Uterus (tissue), 3 donors: ENCODE measurements at regions not wholly inside any gene's neighbourhood (a gene's known extent, or its start where the extent isn't known, plus 50 kb on each side); places are given as distances from the start of the nearest gene placed in this dataset.
"Not testable (repeated sequence)": the region's sequence is repeated elsewhere in the genome, so short reads cannot be mapped to it uniquely, and the experiment has no call there.

ENCODE experiments used
- DNase-seq, 2 donors: peaks; one replicate each; pipeline ENCODE4 v3.0.0-alpha.2; 2019 to 2020
- H3K27ac ChIP-seq, 2 donors: fragments of 200-600 bp; sonication (generic); 1 replicate in 1 of 2; 2 replicates in 1 of 2; pipeline ENCODE4 v1.5.1; 2016 to 2018
- H3K27me3 ChIP-seq, 2 donors: fragments of 200-600 bp; sonication (generic); one replicate each; pipeline ENCODE4 v1.5.1; 2018 to 2019; ENCODE audit warnings: control low read depth in 1 of 2
- H3K36me3 ChIP-seq, 2 donors: fragments of 200-600 bp; sonication (generic); one replicate each; pipeline ENCODE4 v1.5.1; 2019; ENCODE audit warnings: control low read depth in 1 of 2
- H3K4me1 ChIP-seq, 2 donors: fragments of 200-600 bp; sonication (generic); one replicate each; pipeline ENCODE4 v1.5.1; 2018 to 2019; ENCODE audit warnings: control low read depth in 1 of 2
- H3K4me3 ChIP-seq, 2 donors: fragments of 200-600 bp; sonication (generic); 1 replicate in 1 of 2; 2 replicates in 1 of 2; pipeline ENCODE4 v1.5.1; 2018 to 2019; ENCODE audit warnings: mild to moderate bottlenecking in 1 of 2
- H3K9me3 ChIP-seq, 2 donors: fragments of 200-600 bp; sonication (generic); one replicate each; pipeline ENCODE4 v1.5.1; 2019; ENCODE audit warnings: control low read depth in 1 of 2
- POLR2A ChIP-seq, 2 donors: fragments of 450-650 bp; IDR thresholded peaks; one replicate each; pipeline ENCODE4 v1.6.1; 2016; ENCODE audit warnings: antibody characterized with exemption in 2 of 2, mild to moderate bottlenecking in 1 of 2, moderate library complexity in 1 of 2
- intact Hi-C: fragments of 100-400 bp; cut with DNase I; formaldehyde crosslinking; loops from one replicate; pipeline ENCODE4 v1.15.1; 2023; ENCODE audit warnings: low total_unique reads
- TF ChIP-seq, protein P1 (sequence below), 4 experiments: fragments of 200-600 bp in 2 of 4; fragments of 450-650 bp in 2 of 4; sonication (generic) in 2 of 4; IDR thresholded peaks; one replicate each; pipeline ENCODE4 v1.5.1; 2016 to 2019; ENCODE audit warnings: antibody characterized with exemption in 4 of 4, mild to moderate bottlenecking in 2 of 4, moderate library complexity in 1 of 4
- donor health status: DM: yes; HTN: yes; CAD: no.

DNA sequence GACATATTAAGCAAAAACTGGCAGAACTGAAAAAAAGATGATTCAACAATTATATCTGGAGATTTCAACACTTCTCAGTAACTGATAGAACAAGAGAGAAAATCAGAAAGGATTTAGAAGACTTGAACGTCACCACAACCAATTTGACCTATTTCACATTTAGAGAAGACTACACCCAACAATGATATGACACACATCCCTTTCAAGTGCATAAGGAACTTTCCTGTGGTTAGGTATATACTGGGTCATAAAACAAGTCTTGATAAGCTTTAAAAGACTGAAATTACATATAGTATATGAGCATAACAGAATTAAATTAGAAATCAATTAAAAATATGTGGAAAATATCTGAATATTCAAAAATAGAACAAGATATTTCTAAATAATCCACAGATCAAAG lies 201.2 kb upstream of the HAND2 start:
- Histone ChIP-seq H3K27ac (no peak overlapping the region), H3K27me3 (no peaks in the 10 kb centered on the region), H3K36me3 (no peaks in the 10 kb centered on the region), H3K9me3 (no peaks in the 10 kb centered on the region), H3K4me3 (no peak overlapping the region), H3K4me1 (no peaks in the 10 kb centered on the region)
- DNase-seq = no peak
- intact Hi-C loops = no loop called here
- no peak for TF ChIP-seq POLR2A (IDR thresholded peaks at IDR 0.05)
- TF ChIP-seq, protein P1, sequence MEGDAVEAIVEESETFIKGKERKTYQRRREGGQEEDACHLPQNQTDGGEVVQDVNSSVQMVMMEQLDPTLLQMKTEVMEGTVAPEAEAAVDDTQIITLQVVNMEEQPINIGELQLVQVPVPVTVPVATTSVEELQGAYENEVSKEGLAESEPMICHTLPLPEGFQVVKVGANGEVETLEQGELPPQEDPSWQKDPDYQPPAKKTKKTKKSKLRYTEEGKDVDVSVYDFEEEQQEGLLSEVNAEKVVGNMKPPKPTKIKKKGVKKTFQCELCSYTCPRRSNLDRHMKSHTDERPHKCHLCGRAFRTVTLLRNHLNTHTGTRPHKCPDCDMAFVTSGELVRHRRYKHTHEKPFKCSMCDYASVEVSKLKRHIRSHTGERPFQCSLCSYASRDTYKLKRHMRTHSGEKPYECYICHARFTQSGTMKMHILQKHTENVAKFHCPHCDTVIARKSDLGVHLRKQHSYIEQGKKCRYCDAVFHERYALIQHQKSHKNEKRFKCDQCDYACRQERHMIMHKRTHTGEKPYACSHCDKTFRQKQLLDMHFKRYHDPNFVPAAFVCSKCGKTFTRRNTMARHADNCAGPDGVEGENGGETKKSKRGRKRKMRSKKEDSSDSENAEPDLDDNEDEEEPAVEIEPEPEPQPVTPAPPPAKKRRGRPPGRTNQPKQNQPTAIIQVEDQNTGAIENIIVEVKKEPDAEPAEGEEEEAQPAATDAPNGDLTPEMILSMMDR (IDR thresholded peaks at IDR 0.05) = no peak

DNA sequence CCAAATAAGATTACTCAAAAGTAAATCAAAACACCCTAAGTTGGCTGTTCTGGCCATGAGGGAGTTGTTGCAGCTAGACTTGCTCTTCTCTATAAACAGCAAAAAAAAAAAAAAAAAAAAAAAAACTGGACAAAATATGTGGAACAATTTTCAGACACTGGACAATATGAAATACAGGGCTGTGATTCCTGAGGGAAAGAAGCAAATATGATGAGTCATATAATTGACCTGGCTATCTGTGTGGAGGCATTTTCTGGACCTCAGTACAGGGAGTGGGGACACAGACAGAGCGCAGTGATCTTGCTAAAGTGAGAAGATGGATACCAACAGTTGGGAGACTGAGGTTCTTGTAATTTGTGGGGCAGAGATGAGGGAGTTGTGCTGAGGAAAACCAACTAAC lies 192.0 kb upstream of the HAND2 start:
- H3K27me3 ChIP-seq = no peaks in the 10 kb centered on the region
- H3K27ac ChIP-seq = no peak overlapping the region
- TF ChIP-seq, protein P1 (IDR thresholded peaks at IDR 0.05) = no peak
- intact Hi-C loops = no loop called here
- no peak for DNase-seq
- no peaks in the 10 kb centered on the region for H3K9me3 ChIP-seq
- no peaks in the 10 kb centered on the region for H3K4me1 ChIP-seq
- no peaks in the 10 kb centered on the region for H3K36me3 ChIP-seq
- H3K4me3 ChIP-seq = no peak overlapping the region

DNA sequence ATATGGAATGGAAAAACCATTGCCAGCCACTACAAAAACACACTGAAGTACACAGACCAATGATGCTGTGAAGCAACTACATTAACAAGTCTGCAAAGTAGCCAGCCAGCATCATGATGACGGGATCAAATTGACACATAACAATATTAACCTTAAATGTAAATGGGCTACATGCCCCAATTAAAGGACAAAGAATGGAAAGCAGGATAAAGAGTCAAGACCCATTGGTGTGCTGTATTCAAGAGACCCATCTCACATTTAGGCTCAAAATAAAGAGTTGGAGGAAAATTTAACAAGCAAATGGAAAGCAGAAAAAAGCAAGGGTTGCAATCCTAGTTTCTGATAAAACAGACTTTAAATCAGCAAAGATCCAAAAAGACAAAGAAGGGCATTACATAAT lies 188.5 kb upstream of the HAND2 start:
- DNase-seq, H3K4me3 ChIP-seq, H3K9me3 ChIP-seq, H3K27me3 ChIP-seq, intact Hi-C loops, H3K4me1 ChIP-seq, H3K36me3 ChIP-seq, H3K27ac ChIP-seq: not testable (repeated sequence)

DNA sequence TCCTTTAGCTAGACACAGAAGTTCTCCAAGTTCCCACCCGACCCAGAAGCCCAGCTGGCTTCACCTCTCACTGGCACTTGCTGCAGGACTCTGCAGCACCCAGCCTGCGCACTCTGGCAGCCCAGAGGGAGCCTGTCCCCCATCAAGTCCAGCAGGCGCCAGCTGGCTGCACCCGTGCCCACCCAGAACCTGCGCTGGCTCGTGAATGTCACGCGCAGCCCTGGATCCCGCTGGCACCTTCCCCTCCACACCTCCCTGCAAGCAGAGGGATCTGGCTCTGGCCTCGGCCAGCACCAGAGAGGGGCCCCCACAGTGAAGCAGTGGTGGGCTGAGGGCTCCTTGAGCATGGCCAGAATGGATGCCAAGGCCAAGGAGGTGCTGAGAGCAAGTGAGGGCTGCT lies 187.6 kb upstream of the HAND2 start:
- intact Hi-C loops = no loop called here
- H3K27ac ChIP-seq = no peak overlapping the region
- H3K36me3 ChIP-seq = no peaks in the 10 kb centered on the region
- H3K4me1 ChIP-seq = no peaks in the 10 kb centered on the region
- no peaks in the 10 kb centered on the region for H3K27me3 ChIP-seq
- TF ChIP-seq, protein P1 (IDR thresholded peaks at IDR 0.05) = no peak
- no peak for TF ChIP-seq POLR2A (IDR thresholded peaks at IDR 0.05)
- no peak for DNase-seq
- no peaks in the 10 kb centered on the region for H3K9me3 ChIP-seq
- no peak overlapping the region for H3K4me3 ChIP-seq

DNA sequence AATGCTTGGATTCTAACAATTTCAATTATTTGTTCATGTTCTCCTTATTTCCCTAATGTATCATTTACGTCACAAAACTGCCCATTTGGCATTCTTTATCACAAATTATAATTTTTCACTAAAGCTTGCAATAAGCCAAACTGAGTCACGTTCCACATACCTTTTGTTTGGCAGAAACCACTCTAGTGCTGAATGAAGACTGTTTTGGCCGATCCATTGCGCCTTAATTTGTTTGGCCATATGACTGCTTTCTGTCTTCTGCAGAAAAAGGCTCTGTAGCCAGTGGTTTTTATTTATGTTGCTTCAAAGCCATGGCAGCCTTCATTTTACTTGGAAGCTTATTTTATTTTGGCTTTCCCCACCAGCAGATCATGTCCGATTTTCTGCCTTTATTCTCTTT lies 184.4 kb upstream of the HAND2 start:
- Histone ChIP-seq H3K36me3 (no peaks in the 10 kb centered on the region), H3K4me3 (no peak overlapping the region), H3K27ac (no peak overlapping the region), H3K4me1 (no peaks in the 10 kb centered on the region), H3K9me3 (no peaks in the 10 kb centered on the region), H3K27me3 (no peaks in the 10 kb centered on the region)
- intact Hi-C loops = no loop called here
- no peak for DNase-seq
- no peak for TF ChIP-seq POLR2A (IDR thresholded peaks at IDR 0.05)
- TF ChIP-seq, protein P1 (IDR thresholded peaks at IDR 0.05) = no peak

DNA sequence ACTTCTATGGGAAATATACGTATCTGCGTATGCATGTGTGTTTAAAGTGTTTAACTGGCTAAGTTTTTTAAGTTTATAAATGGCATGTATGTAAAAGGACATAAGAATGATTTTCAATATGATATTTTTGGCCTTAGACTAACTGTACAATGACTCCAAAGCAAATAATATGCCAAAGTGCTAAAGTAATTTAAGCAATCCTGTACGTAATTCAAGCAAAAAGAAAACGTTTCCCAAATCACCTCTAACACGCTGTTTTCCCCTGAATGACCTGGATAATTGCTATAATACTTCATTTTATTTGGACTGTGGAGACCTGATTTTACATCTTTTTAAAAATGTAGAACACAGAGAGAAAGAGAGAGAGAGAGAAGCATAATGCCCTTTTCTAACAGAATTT lies 183.0 kb upstream of the HAND2 start:
- no peaks in the 10 kb centered on the region for H3K27me3 ChIP-seq
- H3K4me3 ChIP-seq = no peak overlapping the region
- TF ChIP-seq, protein P1 (IDR thresholded peaks at IDR 0.05) = no peak
- TF ChIP-seq POLR2A (IDR thresholded peaks at IDR 0.05) = no peak
- H3K4me1 ChIP-seq = no peaks in the 10 kb centered on the region
- intact Hi-C loops = no loop called here
- no peaks in the 10 kb centered on the region for H3K36me3 ChIP-seq
- no peak for DNase-seq
- H3K9me3 ChIP-seq = no peaks in the 10 kb centered on the region
- no peak overlapping the region for H3K27ac ChIP-seq
